ENCODE measurements at regions not wholly inside any gene's neighbourhood (a gene's known extent, or its start where the extent isn't known, plus 50 kb on each side); places are given as distances from the start of the nearest gene placed in this dataset.

DNA sequence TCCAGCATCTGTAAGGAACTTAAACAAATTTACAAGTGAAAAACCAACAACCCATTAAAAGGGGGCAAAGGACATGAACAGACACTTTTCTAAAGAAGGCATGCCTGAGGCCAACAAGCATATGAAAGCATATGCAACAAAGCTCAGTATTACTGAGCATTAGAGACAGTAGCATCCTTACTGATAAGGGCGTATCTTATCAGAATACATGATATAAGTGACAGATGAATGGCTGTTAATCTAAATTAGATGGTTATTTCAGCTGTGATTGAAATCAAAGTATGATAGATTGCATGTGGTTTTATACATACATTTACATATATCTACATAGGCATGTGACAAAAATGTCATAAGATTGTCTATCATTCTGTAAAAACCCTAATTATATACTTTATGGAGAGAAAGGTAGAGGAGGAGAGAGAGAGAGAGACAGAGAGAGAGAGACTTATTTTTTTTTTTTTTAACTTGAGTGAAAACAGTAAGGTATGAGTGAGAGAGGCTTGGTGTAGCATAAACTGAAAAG, 1240.7 kb downstream of the FAM181B start:
- no peaks in the 10 kb centered on the region for H3F3A ChIP-seq (ENCODE audit: insufficient read depth, low read length)
- no peak for TF ChIP-seq EZH2 (IDR thresholded peaks at IDR 0.05; ENCODE audit: borderline replicate concordance, low read length)
- TF ChIP-seq, protein P1, sequence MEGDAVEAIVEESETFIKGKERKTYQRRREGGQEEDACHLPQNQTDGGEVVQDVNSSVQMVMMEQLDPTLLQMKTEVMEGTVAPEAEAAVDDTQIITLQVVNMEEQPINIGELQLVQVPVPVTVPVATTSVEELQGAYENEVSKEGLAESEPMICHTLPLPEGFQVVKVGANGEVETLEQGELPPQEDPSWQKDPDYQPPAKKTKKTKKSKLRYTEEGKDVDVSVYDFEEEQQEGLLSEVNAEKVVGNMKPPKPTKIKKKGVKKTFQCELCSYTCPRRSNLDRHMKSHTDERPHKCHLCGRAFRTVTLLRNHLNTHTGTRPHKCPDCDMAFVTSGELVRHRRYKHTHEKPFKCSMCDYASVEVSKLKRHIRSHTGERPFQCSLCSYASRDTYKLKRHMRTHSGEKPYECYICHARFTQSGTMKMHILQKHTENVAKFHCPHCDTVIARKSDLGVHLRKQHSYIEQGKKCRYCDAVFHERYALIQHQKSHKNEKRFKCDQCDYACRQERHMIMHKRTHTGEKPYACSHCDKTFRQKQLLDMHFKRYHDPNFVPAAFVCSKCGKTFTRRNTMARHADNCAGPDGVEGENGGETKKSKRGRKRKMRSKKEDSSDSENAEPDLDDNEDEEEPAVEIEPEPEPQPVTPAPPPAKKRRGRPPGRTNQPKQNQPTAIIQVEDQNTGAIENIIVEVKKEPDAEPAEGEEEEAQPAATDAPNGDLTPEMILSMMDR (IDR thresholded peaks at IDR 0.05; ENCODE audit: low read length) = no peak
- no peak overlapping the region for H3K4me2 ChIP-seq (ENCODE audit: low read length)
- no peaks in the 10 kb centered on the region for H3K79me2 ChIP-seq (ENCODE audit: insufficient read depth, low read length)
- H3K27ac ChIP-seq (ENCODE audit: low read depth, low read length, poor library complexity, severe bottlenecking) = no peak overlapping the region
- no peaks in the 10 kb centered on the region for H3K36me3 ChIP-seq (ENCODE audit: insufficient read depth, low read length)
- H2AFZ ChIP-seq (ENCODE audit: low read length) = no peak overlapping the region
- no peaks in the 10 kb centered on the region for H3K4me1 ChIP-seq (ENCODE audit: insufficient read depth, low read length, severe bottlenecking)
- H3K4me3 ChIP-seq (ENCODE audit: low read depth, low read length, poor library complexity, severe bottlenecking) = no peak overlapping the region
- no peaks in the 10 kb centered on the region for H4K20me1 ChIP-seq (ENCODE audit: insufficient read depth, low read length)
- H3K9me2 ChIP-seq (ENCODE audit: low read depth, low read length) = no peaks in the 10 kb centered on the region
- no peaks in the 10 kb centered on the region for H3K27me3 ChIP-seq (ENCODE audit: insufficient read depth, low read length)
- no peaks in the 10 kb centered on the region for H3K9me3 ChIP-seq (ENCODE audit: low read length)
- no peak overlapping the region for H3K9ac ChIP-seq (ENCODE audit: low read length)

DNA sequence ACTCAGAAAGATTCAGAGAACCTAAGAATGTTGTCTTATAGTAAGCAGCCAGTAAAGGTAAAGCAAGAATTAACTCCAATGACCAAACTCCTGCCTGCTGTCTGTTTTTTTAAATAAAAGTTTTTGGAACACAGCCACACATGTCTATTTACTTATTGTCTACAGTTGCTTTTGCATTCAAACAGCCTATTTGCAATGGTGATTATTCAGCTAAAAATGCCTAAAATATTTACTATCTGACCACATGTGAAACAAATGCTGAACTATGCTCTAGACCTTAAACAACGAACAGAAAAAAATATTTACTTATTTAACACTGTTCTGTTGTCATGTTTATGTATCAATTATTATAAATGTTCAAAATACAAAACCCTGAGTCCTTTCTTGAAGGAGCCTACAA, 1246.6 kb downstream of the FAM181B start:
- Histone ChIP-seq H3K4me1 (ENCODE audit: insufficient read depth, low read length, severe bottlenecking) (no peaks in the 10 kb centered on the region), H3K79me2 (ENCODE audit: insufficient read depth, low read length) (no peaks in the 10 kb centered on the region)

DNA sequence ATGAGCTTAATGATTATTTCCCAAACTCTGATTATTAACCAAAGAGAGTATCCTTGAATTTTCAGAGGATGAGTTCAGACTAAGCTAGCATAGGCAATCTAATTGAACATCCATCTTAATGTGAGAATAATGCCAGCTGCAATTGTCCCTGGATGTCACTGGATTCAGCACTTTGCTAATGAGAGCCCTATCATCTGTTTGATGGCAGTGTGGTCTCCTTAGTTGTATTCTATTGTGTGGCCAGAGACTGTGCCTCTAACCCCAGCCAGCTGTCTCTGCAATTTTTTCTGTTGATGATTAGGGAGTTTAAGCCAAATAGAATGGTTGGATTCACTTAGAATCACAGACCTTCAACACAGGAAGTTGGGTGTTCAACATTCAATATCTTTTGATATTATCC, 1249.5 kb downstream of the FAM181B start:
- no peaks in the 10 kb centered on the region for H4K20me1 ChIP-seq (ENCODE audit: insufficient read depth, low read length)
- no peak overlapping the region for H3K27ac ChIP-seq (ENCODE audit: low read depth, low read length, poor library complexity, severe bottlenecking)
- H3K9ac ChIP-seq (ENCODE audit: low read length) = no peak overlapping the region
- H3K4me1 ChIP-seq (ENCODE audit: insufficient read depth, low read length, severe bottlenecking) = no peaks in the 10 kb centered on the region
- H3K4me3 ChIP-seq (ENCODE audit: low read depth, low read length, poor library complexity, severe bottlenecking) = no peak overlapping the region
- H3F3A ChIP-seq (ENCODE audit: insufficient read depth, low read length) = no peaks in the 10 kb centered on the region
- H3K9me2 ChIP-seq (ENCODE audit: low read depth, low read length) = no peaks in the 10 kb centered on the region
- no peak overlapping the region for H3K4me2 ChIP-seq (ENCODE audit: low read length)
- H3K27me3 ChIP-seq (ENCODE audit: insufficient read depth, low read length) = no peaks in the 10 kb centered on the region
- no peaks in the 10 kb centered on the region for H3K36me3 ChIP-seq (ENCODE audit: insufficient read depth, low read length)
- no peaks in the 10 kb centered on the region for H3K79me2 ChIP-seq (ENCODE audit: insufficient read depth, low read length)
- no peaks in the 10 kb centered on the region for H3K9me3 ChIP-seq (ENCODE audit: low read length)
- TF ChIP-seq EZH2 (IDR thresholded peaks at IDR 0.05; ENCODE audit: borderline replicate concordance, low read length) = no peak
- H2AFZ ChIP-seq (ENCODE audit: low read length) = no peak overlapping the region

More for the DNA sequence above, 1246.6 kb downstream of the FAM181B start:
- Histone ChIP-seq H3K4me3 (ENCODE audit: low read depth, low read length, poor library complexity, severe bottlenecking) (no peak overlapping the region), H3F3A (ENCODE audit: insufficient read depth, low read length) (no peaks in the 10 kb centered on the region), H2AFZ (ENCODE audit: low read length) (no peak overlapping the region), H3K4me2 (ENCODE audit: low read length) (no peak overlapping the region), H3K9me2 (ENCODE audit: low read depth, low read length) (no peaks in the 10 kb centered on the region), H3K36me3 (ENCODE audit: insufficient read depth, low read length) (no peaks in the 10 kb centered on the region), H3K27ac (ENCODE audit: low read depth, low read length, poor library complexity, severe bottlenecking) (no peak overlapping the region), H3K9me3 (ENCODE audit: low read length) (no peaks in the 10 kb centered on the region), H4K20me1 (ENCODE audit: insufficient read depth, low read length) (no peaks in the 10 kb centered on the region), H3K27me3 (ENCODE audit: insufficient read depth, low read length) (no peaks in the 10 kb centered on the region), H3K9ac (ENCODE audit: low read length) (no peak overlapping the region)
- no peak for TF ChIP-seq EZH2 (IDR thresholded peaks at IDR 0.05; ENCODE audit: borderline replicate concordance, low read length)
- TF ChIP-seq, protein P1 (IDR thresholded peaks at IDR 0.05; ENCODE audit: low read length) = no peak

DNA sequence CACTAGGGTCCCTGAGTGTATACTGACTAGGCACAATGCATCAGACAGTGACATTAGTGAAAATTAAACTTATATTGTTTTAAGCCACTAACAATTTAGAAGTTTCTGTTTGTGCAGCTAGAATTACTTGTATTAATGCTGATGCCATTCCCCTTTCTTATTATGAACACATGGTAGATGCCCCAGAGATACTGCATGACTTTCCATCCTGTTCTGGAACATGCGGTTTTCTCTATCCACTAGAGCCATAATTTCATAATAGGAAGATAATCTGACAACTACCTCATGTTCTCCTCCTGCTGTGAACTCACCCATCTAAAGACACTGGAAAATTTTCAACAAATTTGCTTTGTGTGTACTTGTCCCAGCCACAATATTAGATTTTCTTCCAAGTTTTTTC, 1256.4 kb downstream of the FAM181B start:
- H3K27me3 ChIP-seq (ENCODE audit: insufficient read depth, low read length) = no peaks in the 10 kb centered on the region
- no peak overlapping the region for H3K4me2 ChIP-seq (ENCODE audit: low read length)
- no peak overlapping the region for H3K4me3 ChIP-seq (ENCODE audit: low read depth, low read length, poor library complexity, severe bottlenecking)
- no peaks in the 10 kb centered on the region for H3F3A ChIP-seq (ENCODE audit: insufficient read depth, low read length)
- no peaks in the 10 kb centered on the region for H3K9me3 ChIP-seq (ENCODE audit: low read length)
- no peaks in the 10 kb centered on the region for H4K20me1 ChIP-seq (ENCODE audit: insufficient read depth, low read length)
- no peak overlapping the region for H3K9ac ChIP-seq (ENCODE audit: low read length)
- TF ChIP-seq, protein P1 (IDR thresholded peaks at IDR 0.05; ENCODE audit: low read length) = no peak
- no peak for TF ChIP-seq EZH2 (IDR thresholded peaks at IDR 0.05; ENCODE audit: borderline replicate concordance, low read length)
- no peaks in the 10 kb centered on the region for H3K9me2 ChIP-seq (ENCODE audit: low read depth, low read length)
- H3K27ac ChIP-seq (ENCODE audit: low read depth, low read length, poor library complexity, severe bottlenecking) = no peak overlapping the region
- H3K4me1 ChIP-seq (ENCODE audit: insufficient read depth, low read length, severe bottlenecking) = no peaks in the 10 kb centered on the region
- H2AFZ ChIP-seq (ENCODE audit: low read length) = no peak overlapping the region
- H3K79me2 ChIP-seq (ENCODE audit: insufficient read depth, low read length) = no peaks in the 10 kb centered on the region
- no peaks in the 10 kb centered on the region for H3K36me3 ChIP-seq (ENCODE audit: insufficient read depth, low read length)

Measured in OCI-LY1 (cell line).